ENCODE measurements at regions not wholly inside any gene's neighbourhood (a gene's known extent, or its start where the extent isn't known, plus 50 kb on each side); places are given as distances from the start of the nearest gene placed in this dataset.

GRCh38 chr19:31451686-31452330, 102.6 kb upstream of the TSHZ3 start:
- no peak overlapping the region for H3K27ac ChIP-seq
- no peak for TF ChIP-seq CTCF (conservative IDR thresholded peaks at IDR 0.05; ENCODE audit: low read depth)
- DNase-seq (ENCODE audit: low spot score), result peak; percentile 41
- ChIA-PET POLR2A (ENCODE audit: low non-redundant PET) (no interaction called here), CTCF (interaction anchor here (0.5 to 0.8 kb wide), 5 partner anchors 89 to 1499 kb away, joined by 3 to 5 read pairs (median 4); no protein-coding TSS in a partner anchor)

- DNase-seq (ENCODE audit: low spot score), result no peak
- no peak overlapping the region for H3K27ac ChIP-seq
- POLR2A ChIA-PET (ENCODE audit: low non-redundant PET), result no interaction called here
- TF ChIP-seq CTCF (conservative IDR thresholded peaks at IDR 0.05; ENCODE audit: low read depth), result no peak
- CTCF ChIA-PET, result no interaction called here
These were observed 110.2 kb upstream of the TSHZ3 start for GRCh38 chr19:31459430-31459829.

- CTCF ChIA-PET, result no interaction called here
- no peak for DNase-seq (ENCODE audit: low spot score)
- no peak for TF ChIP-seq CTCF (conservative IDR thresholded peaks at IDR 0.05; ENCODE audit: low read depth)
- no peak overlapping the region for H3K27ac ChIP-seq
- POLR2A ChIA-PET (ENCODE audit: low non-redundant PET), result no interaction called here
These were observed 112.7 kb upstream of the TSHZ3 start for GRCh38 chr19:31461814-31462539.

GRCh38 chr19:31470229-31470939, 121.1 kb upstream of the TSHZ3 start:
- no peak for DNase-seq (ENCODE audit: low spot score)
- TF ChIP-seq CTCF (conservative IDR thresholded peaks at IDR 0.05; ENCODE audit: low read depth), result no peak
- ChIA-PET POLR2A (ENCODE audit: low non-redundant PET) (no interaction called here), CTCF (no interaction called here)
- no peak overlapping the region for H3K27ac ChIP-seq

GRCh38 chr19:31470952-31471351, 121.7 kb upstream of the TSHZ3 start:
- CTCF ChIA-PET, result no interaction called here
- DNase-seq (ENCODE audit: low spot score), result no peak
- no peak overlapping the region for H3K27ac ChIP-seq
- TF ChIP-seq CTCF (conservative IDR thresholded peaks at IDR 0.05; ENCODE audit: low read depth), result no peak
- POLR2A ChIA-PET (ENCODE audit: low non-redundant PET), result no interaction called here

GRCh38 chr19:31478241-31478640, 129.0 kb upstream of the TSHZ3 start:
- CTCF ChIA-PET, result no interaction called here
- POLR2A ChIA-PET (ENCODE audit: low non-redundant PET), result no interaction called here

More at GRCh38 chr19:31478241-31478640, 129.0 kb upstream of the TSHZ3 start:
- no peak for TF ChIP-seq CTCF (conservative IDR thresholded peaks at IDR 0.05; ENCODE audit: low read depth)
- no peak for DNase-seq (ENCODE audit: low spot score)
- H3K27ac ChIP-seq, result no peak overlapping the region
